Posterior cingulate gyrus (tissue), 11 donors: ENCODE measurements at regions not wholly inside any gene's neighbourhood (a gene's known extent, or its start where the extent isn't known, plus 50 kb on each side); places are given as distances from the start of the nearest gene placed in this dataset.
"Not testable (repeated sequence)": the region's sequence is repeated elsewhere in the genome, so short reads cannot be mapped to it uniquely, and the experiment has no call there.

Source experiments
- DNase-seq, 10 donors: peaks; one replicate each; pipeline versions ENCODE4 v3.0.0 to v3.0.0-alpha.2; 2020 to 2021; ENCODE audit warnings: mixed read lengths in 3 of 10
- intact Hi-C: fragments of 100-400 bp; cut with DNase I; formaldehyde crosslinking; loops from one replicate; pipeline ENCODE4 v1.15.1; 2023

- DNase-seq: no peak
- intact Hi-C loops: no loop called here
Measured at GRCh38 chr19:34017024-34017423, 155.3 kb upstream of the LSM14A start.

- intact Hi-C loops: no loop called here
- DNase-seq: no peak
Measured at GRCh38 chr19:34017601-34018000, 154.7 kb upstream of the LSM14A start.

GRCh38 chr19:34018546-34018945 lies 153.8 kb upstream of the LSM14A start:
- intact Hi-C loops: no loop called here
- DNase-seq: no peak

- DNase-seq: no peak
- intact Hi-C loops: no loop called here
Measured at GRCh38 chr19:34023381-34023780, 148.9 kb upstream of the LSM14A start.

GRCh38 chr19:34033880-34034279 lies 138.4 kb upstream of the LSM14A start:
- intact Hi-C loops: no loop called here
- DNase-seq: no peak

- intact Hi-C loops: no loop called here
- DNase-seq: no peak
Measured at GRCh38 chr19:34034318-34034846, 137.9 kb upstream of the LSM14A start.

- intact Hi-C loops: loop anchor here (1.0 to 5.0 kb wide), 2 partner anchors 55 to 103 kb away; no protein-coding TSS in a partner anchor
- peak; percentile 19 to 95 (median 76) for DNase-seq
Measured at GRCh38 chr19:34041925-34042521, 130.3 kb upstream of the LSM14A start.

- DNase-seq: no peak
- intact Hi-C loops: loop anchor here (5.0 kb wide), 1 partner anchor 53 kb away; no protein-coding TSS in a partner anchor
Measured at GRCh38 chr19:34044021-34044420, 128.3 kb upstream of the LSM14A start.

GRCh38 chr19:34049944-34050343 lies 122.4 kb upstream of the LSM14A start:
- DNase-seq: no peak
- intact Hi-C loops: no loop called here

GRCh38 chr19:34050430-34050829 lies 121.9 kb upstream of the LSM14A start:
- intact Hi-C loops, DNase-seq: not testable (repeated sequence)

- DNase-seq: no peak
- intact Hi-C loops: no loop called here
Measured at GRCh38 chr19:34051255-34051654, 121.0 kb upstream of the LSM14A start.

GRCh38 chr19:34057155-34057554 lies 115.1 kb upstream of the LSM14A start:
- DNase-seq: no peak
- intact Hi-C loops: no loop called here

GRCh38 chr19:34066007-34066643 lies 106.2 kb upstream of the LSM14A start:
- intact Hi-C loops: no loop called here
- DNase-seq: no peak

GRCh38 chr19:34067861-34068271 lies 104.4 kb upstream of the LSM14A start:
- no peak for DNase-seq
- intact Hi-C loops: no loop called here

GRCh38 chr19:34075661-34076091 lies 96.6 kb upstream of the LSM14A start:
- intact Hi-C loops: no loop called here
- DNase-seq: no peak

GRCh38 chr19:34082289-34083077 lies 89.8 kb upstream of the LSM14A start:
- no peak for DNase-seq
- intact Hi-C loops: no loop called here

GRCh38 chr19:34084396-34085145 lies 87.7 kb upstream of the LSM14A start:
- no peak for DNase-seq
- intact Hi-C loops: no loop called here

GRCh38 chr19:34085336-34085735 lies 87.0 kb upstream of the LSM14A start:
- DNase-seq: no peak
- intact Hi-C loops: no loop called here

- intact Hi-C loops: no loop called here
- no peak for DNase-seq
Measured at GRCh38 chr19:34088292-34088691, 84.0 kb upstream of the LSM14A start.

- intact Hi-C loops: no loop called here
- DNase-seq: no peak
Measured at GRCh38 chr19:34089566-34089965, 82.7 kb upstream of the LSM14A start.

- intact Hi-C loops: loop anchor here (5.0 kb wide), 1 partner anchor 53 kb away; no protein-coding TSS in a partner anchor
- DNase-seq: no peak
Measured at GRCh38 chr19:34094960-34095359, 77.3 kb upstream of the LSM14A start.
